ENCODE measurements at regions not wholly inside any gene's neighbourhood (a gene's known extent, or its start where the extent isn't known, plus 50 kb on each side); places are given as distances from the start of the nearest gene placed in this dataset.

- TF ChIP-seq, protein P1, sequence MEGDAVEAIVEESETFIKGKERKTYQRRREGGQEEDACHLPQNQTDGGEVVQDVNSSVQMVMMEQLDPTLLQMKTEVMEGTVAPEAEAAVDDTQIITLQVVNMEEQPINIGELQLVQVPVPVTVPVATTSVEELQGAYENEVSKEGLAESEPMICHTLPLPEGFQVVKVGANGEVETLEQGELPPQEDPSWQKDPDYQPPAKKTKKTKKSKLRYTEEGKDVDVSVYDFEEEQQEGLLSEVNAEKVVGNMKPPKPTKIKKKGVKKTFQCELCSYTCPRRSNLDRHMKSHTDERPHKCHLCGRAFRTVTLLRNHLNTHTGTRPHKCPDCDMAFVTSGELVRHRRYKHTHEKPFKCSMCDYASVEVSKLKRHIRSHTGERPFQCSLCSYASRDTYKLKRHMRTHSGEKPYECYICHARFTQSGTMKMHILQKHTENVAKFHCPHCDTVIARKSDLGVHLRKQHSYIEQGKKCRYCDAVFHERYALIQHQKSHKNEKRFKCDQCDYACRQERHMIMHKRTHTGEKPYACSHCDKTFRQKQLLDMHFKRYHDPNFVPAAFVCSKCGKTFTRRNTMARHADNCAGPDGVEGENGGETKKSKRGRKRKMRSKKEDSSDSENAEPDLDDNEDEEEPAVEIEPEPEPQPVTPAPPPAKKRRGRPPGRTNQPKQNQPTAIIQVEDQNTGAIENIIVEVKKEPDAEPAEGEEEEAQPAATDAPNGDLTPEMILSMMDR (IDR thresholded peaks at IDR 0.05; ENCODE audit: extremely low read depth, insufficient read depth, missing control alignments): no peak
- no peak for DNase-seq (ENCODE audit: low spot score)
- in situ Hi-C loops (cut with MboI; ENCODE audit: low pct_unique_long_range_greater_than_20kb, low sequenced_read_pairs, unreplicated experiment): no loop called here
These were observed 520.5 kb downstream of the HTR7 start for GRCh38 chr10:90337316-90337715.

DNA sequence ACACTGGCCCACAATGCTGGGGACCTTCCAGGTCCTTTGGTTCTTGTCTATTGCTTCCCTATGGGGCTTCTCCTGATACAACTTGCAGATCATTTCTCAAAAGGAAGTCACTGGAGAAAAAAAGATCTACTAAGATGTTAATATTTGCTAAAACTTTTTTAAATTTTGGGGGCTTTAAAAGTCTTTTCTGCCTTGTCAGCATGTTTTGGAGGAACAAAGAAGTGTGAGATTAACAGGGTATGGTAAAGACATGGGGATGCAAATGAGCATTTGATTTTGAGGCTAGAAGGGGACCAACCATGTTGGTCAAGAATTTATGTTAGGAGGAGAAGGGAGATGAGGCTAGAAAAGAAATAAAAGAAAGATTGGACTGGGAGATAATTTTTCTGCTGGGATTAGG lies 515.4 kb downstream of the HTR7 start:
- TF ChIP-seq, protein P1 (IDR thresholded peaks at IDR 0.05; ENCODE audit: extremely low read depth, insufficient read depth, missing control alignments): no peak
- no peak for DNase-seq (ENCODE audit: low spot score)
- in situ Hi-C loops (cut with MboI; ENCODE audit: low pct_unique_long_range_greater_than_20kb, low sequenced_read_pairs, unreplicated experiment): no loop called here

DNA sequence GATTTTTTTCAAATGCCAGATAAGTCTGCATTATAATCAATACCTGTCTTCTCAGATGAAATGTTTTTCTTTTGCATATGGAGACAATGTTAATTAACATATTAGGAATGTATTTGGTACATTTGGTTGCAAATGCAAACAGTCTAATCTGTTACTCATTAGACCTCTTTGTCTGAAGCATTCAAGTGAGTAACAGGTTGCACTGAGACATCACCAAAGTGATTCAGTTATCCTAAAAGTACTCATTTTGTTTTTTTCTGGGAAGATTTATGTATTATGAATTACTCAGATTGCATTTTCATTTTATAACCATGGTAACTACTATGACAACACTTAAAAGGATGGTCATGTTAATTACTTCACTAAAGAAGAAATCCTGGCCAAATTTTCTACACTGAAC lies 513.6 kb downstream of the HTR7 start:
- TF ChIP-seq, protein P1 (IDR thresholded peaks at IDR 0.05; ENCODE audit: extremely low read depth, insufficient read depth, missing control alignments): no peak
- in situ Hi-C loops (cut with MboI; ENCODE audit: low pct_unique_long_range_greater_than_20kb, low sequenced_read_pairs, unreplicated experiment): no loop called here
- DNase-seq (ENCODE audit: low spot score): no peak

DNA sequence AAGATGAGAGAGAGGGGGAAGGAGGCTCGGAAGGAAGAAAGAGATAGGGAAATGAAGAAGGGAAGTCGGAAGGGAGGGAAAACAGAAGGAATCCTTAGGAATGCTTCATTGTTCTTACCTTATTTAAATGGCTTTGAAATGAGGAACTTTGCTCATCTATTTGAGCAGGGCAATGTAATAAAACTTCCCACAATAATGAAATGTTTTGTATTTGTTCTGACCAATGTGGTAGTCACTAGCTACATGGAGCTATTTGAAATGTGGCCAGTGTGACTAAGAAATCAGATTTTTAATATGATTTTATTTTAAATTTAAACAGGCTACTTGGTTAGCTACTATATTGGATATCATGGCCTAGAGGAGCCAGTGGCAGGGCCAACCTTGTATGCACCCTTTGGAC lies 510.6 kb downstream of the HTR7 start:
- TF ChIP-seq, protein P1 (IDR thresholded peaks at IDR 0.05; ENCODE audit: extremely low read depth, insufficient read depth, missing control alignments): no peak
- in situ Hi-C loops (cut with MboI; ENCODE audit: low pct_unique_long_range_greater_than_20kb, low sequenced_read_pairs, unreplicated experiment): no loop called here
- no peak for DNase-seq (ENCODE audit: low spot score)

- no peak for DNase-seq (ENCODE audit: low spot score)
- TF ChIP-seq, protein P1 (IDR thresholded peaks at IDR 0.05; ENCODE audit: extremely low read depth, insufficient read depth, missing control alignments): no peak
- in situ Hi-C loops (cut with MboI; ENCODE audit: low pct_unique_long_range_greater_than_20kb, low sequenced_read_pairs, unreplicated experiment): no loop called here
These were observed 507.7 kb downstream of the HTR7 start for GRCh38 chr10:90350122-90350521.

GRCh38 chr10:90352288-90352687 lies 505.6 kb downstream of the HTR7 start:
- in situ Hi-C loops (cut with MboI; ENCODE audit: low pct_unique_long_range_greater_than_20kb, low sequenced_read_pairs, unreplicated experiment): no loop called here
- DNase-seq (ENCODE audit: low spot score): no peak
- TF ChIP-seq, protein P1 (IDR thresholded peaks at IDR 0.05; ENCODE audit: extremely low read depth, insufficient read depth, missing control alignments): no peak

- in situ Hi-C loops (cut with MboI; ENCODE audit: low pct_unique_long_range_greater_than_20kb, low sequenced_read_pairs, unreplicated experiment): no loop called here
- no peak for DNase-seq (ENCODE audit: low spot score)
- TF ChIP-seq, protein P1 (IDR thresholded peaks at IDR 0.05; ENCODE audit: extremely low read depth, insufficient read depth, missing control alignments): no peak
These were observed 502.9 kb downstream of the HTR7 start for GRCh38 chr10:90354914-90355313.
